Right atrium auricular region (tissue), 2 donors: ENCODE measurements at regions not wholly inside any gene's neighbourhood (a gene's known extent, or its start where the extent isn't known, plus 50 kb on each side); places are given as distances from the start of the nearest gene placed in this dataset.

Experiments used
- DNase-seq: peaks from one replicate; pipeline ENCODE4 v3.0.0-alpha.2; 2019; ENCODE audit warnings: low spot score
- H3K27ac ChIP-seq, 2 donors: fragments of 200-600 bp; sonication (generic); 1 replicate in 1 of 2; 2 replicates in 1 of 2; pipeline ENCODE4 v1.5.1; 2016 to 2019
- H3K27me3 ChIP-seq, 2 donors: fragments of 200-600 bp; sonication (generic); one replicate each; pipeline versions ENCODE4 v1.5.1 to v1.6.0; 2017 to 2019
- H3K36me3 ChIP-seq: fragments of 200-600 bp; sonication (generic); one replicate; pipeline ENCODE4 v1.5.1; 2016
- H3K4me1 ChIP-seq, 2 donors: fragments of 200-600 bp; sonication (generic); one replicate each; pipeline versions ENCODE4 v1.5.1 to v1.6.0; 2017 to 2019
- H3K4me3 ChIP-seq, 2 donors: fragments of 200-600 bp; sonication (generic); 1 replicate in 1 of 2; 2 replicates in 1 of 2; pipeline ENCODE4 v1.5.1; 2017 to 2019; ENCODE audit warnings: mild to moderate bottlenecking in 1 of 2, moderate library complexity in 1 of 2
- H3K9me3 ChIP-seq, 2 donors: fragments of 200-600 bp; sonication (generic); one replicate each; pipeline ENCODE4 v1.5.1; 2019
- TF ChIP-seq, protein P1 (sequence below), 2 donors: fragments of 200-600 bp; sonication (generic); IDR thresholded peaks; one replicate each; pipeline ENCODE4 v1.5.1; 2019; ENCODE audit warnings: antibody characterized with exemption in 2 of 2

DNA sequence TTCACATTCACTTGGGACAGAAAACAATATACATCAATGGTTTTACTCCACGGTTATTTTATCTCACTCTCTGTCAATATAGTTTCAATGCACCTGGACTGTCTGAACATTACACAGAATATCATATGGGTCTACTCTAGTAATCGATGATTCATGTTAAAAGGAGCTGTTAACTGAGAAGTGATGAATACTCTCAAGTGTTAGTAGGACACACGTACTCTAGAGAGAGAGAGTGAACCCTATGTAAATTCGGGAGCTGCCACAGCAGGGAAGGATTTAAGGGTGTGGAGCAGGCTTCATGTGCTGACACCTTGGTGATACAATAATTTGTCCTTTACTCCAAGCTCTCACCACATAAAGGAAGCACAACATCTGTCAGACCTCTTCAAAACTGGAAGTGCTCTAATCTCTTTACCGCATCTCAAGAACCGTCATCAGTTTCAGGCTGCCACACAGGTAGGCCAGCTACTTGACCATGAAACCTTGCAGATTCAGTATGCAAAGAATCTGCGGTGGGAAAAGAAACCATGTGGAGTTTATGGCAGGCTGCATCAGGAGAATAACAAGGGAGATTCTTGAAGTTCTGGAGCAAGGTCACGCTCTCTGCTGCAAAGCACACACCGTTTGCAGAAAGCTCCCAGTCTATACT is 199.2 kb upstream of the TMC3 start:
- no peak overlapping the region for H3K4me3 ChIP-seq

DNA sequence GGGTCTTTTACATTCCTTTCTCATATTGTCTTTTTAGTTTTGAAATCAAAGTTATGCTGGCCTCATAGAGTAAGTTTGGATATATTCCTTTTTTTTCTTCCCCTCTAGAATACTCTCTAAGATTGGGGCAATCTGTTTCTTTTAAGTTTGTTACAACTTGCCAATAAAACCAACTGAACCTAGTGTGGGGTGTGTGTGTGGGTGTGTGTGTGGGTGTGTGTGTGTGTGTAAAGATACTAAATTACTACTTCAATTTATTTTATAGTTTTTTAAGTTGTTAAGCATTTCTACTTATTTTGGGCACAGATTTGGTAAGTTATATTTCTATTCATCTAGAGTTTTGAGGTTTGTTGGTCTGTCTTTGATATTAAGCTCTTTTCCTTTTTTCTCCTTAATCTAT is 198.2 kb upstream of the TMC3 start:
- TF ChIP-seq, protein P1, sequence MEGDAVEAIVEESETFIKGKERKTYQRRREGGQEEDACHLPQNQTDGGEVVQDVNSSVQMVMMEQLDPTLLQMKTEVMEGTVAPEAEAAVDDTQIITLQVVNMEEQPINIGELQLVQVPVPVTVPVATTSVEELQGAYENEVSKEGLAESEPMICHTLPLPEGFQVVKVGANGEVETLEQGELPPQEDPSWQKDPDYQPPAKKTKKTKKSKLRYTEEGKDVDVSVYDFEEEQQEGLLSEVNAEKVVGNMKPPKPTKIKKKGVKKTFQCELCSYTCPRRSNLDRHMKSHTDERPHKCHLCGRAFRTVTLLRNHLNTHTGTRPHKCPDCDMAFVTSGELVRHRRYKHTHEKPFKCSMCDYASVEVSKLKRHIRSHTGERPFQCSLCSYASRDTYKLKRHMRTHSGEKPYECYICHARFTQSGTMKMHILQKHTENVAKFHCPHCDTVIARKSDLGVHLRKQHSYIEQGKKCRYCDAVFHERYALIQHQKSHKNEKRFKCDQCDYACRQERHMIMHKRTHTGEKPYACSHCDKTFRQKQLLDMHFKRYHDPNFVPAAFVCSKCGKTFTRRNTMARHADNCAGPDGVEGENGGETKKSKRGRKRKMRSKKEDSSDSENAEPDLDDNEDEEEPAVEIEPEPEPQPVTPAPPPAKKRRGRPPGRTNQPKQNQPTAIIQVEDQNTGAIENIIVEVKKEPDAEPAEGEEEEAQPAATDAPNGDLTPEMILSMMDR (IDR thresholded peaks at IDR 0.05) = no peak
- H3K4me1 ChIP-seq = no peaks in the 10 kb centered on the region
- H3K9me3 ChIP-seq = no peaks in the 10 kb centered on the region
- no peak for DNase-seq
- H3K27me3 ChIP-seq = no peaks in the 10 kb centered on the region
- H3K36me3 ChIP-seq = no peaks in the 10 kb centered on the region
- no peak overlapping the region for H3K27ac ChIP-seq
- H3K4me3 ChIP-seq = no peak overlapping the region

More for the DNA sequence above, 199.2 kb upstream of the TMC3 start:
- DNase-seq = no peak
- Histone ChIP-seq H3K27me3 (no peaks in the 10 kb centered on the region), H3K36me3 (no peaks in the 10 kb centered on the region), H3K27ac (no peak overlapping the region), H3K4me1 (no peaks in the 10 kb centered on the region), H3K9me3 (no peaks in the 10 kb centered on the region)
- TF ChIP-seq, protein P1 (IDR thresholded peaks at IDR 0.05) = no peak

DNA sequence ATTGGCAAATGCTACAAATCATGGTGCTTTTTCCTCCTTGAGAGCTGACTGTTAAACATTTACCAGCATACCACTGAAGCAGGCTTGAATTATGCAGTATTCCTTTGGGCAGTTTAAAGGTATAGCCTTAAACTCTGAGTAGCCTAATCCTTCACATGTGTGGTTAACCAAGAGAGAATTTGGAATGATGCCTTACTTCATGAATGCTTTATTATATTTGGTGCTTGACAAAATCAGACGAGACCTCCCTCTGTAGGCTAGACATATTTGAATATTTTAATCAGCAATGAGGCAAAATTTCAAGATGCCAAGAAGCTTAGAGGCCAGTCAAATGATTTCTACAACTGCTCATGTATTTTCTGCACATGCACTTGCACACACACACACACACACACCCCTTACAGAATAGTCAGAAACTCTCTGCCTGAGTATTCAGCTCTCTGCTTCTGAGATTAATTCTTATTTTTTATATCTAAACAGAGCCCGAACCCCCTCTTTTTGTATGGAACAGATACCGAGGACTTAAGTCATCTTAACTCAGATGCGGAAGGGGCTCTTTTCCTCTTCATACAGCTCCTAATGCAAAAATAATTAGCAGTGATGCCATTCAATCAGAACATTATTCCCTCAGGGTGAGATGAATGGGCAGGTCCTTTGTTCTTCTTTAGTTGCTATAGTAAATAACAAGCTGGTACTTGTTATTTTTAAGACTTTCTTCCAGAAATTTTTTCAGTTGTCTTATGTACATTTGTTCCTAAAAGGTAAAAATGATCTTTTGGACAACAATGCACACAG is 195.5 kb upstream of the TMC3 start:
- no peak overlapping the region for H3K4me3 ChIP-seq
- H3K4me1 ChIP-seq = no peaks in the 10 kb centered on the region
- H3K36me3 ChIP-seq = no peaks in the 10 kb centered on the region
- H3K9me3 ChIP-seq = no peaks in the 10 kb centered on the region
- DNase-seq = no peak
- H3K27ac ChIP-seq = no peak overlapping the region
- TF ChIP-seq, protein P1 (IDR thresholded peaks at IDR 0.05) = no peak
- H3K27me3 ChIP-seq = no peaks in the 10 kb centered on the region

DNA sequence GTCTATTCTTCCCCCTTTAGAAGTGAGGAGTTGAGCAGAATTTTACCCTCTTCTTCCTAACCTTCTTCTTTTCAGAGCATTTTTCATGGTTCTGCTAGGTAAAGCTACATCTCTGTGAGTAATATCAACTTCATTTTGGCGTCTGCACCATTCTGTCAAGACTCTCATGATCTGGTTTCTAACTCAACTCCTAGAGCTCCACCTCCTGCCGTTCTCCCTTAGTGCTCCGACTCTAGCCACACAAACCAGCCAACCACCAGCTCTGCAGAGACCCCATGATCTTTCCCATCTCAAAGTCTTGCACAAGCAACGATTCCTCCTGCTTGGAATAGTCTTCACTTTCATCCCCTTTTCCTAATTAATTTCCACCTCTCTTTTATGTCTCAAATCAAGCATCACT is 193.9 kb upstream of the TMC3 start:
- H3K27me3 ChIP-seq = no peaks in the 10 kb centered on the region
- no peaks in the 10 kb centered on the region for H3K36me3 ChIP-seq
- TF ChIP-seq, protein P1 (IDR thresholded peaks at IDR 0.05) = no peak
- no peak overlapping the region for H3K27ac ChIP-seq
- H3K4me1 ChIP-seq = no peaks in the 10 kb centered on the region
- H3K9me3 ChIP-seq = no peaks in the 10 kb centered on the region
- H3K4me3 ChIP-seq = no peak overlapping the region
- no peak for DNase-seq

DNA sequence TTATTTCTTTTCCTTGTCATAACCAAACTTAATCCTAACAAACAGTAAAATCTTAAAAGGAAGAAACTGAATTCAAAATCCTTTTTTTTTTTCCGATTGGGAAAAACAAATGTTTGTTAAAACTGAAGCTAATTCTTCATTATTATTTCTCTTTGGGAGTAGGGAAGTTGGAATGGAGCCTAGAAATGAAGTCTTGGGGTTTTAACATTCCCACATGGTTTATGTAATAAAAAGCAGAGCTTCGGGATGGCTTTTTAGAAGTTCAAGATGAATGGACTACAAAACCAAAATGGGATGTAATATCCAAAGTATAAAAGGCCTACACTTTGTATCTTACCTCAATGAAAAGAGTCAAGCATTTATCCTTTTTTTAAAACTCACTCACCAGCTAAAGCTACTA is 189.0 kb upstream of the TMC3 start:
- Histone ChIP-seq H3K9me3 (no peaks in the 10 kb centered on the region), H3K36me3 (no peaks in the 10 kb centered on the region), H3K4me1 (no peaks in the 10 kb centered on the region), H3K27ac (no peak overlapping the region), H3K4me3 (no peak overlapping the region), H3K27me3 (no peaks in the 10 kb centered on the region)
- DNase-seq = no peak
- TF ChIP-seq, protein P1 (IDR thresholded peaks at IDR 0.05) = no peak
